Fibroblast of lung (primary cell): ENCODE measurements at regions not wholly inside any gene's neighbourhood (a gene's known extent, or its start where the extent isn't known, plus 50 kb on each side); places are given as distances from the start of the nearest gene placed in this dataset.

Experiments used
- EZH2 ChIP-seq: IDR thresholded peaks from 2 replicates; pipeline ENCODE4 v1.5.1; 2012; ENCODE audit warnings: low read length, control low read depth, mild to moderate bottlenecking; ENCODE audit errors: missing control alignments
- TF ChIP-seq, protein P1 (sequence below), 2 donors: IDR thresholded peaks in 1 of 2; conservative IDR thresholded peaks in 1 of 2; 1 replicate in 1 of 2; 2 replicates in 1 of 2; pipeline ENCODE4 v1.5.1; 2011 to 2012; ENCODE audit warnings: low read length in 2 of 2, control low read depth in 1 of 2, inconsistent platforms in 1 of 2, low read depth in 1 of 2, mild to moderate bottlenecking in 1 of 2

- TF ChIP-seq, protein P1, sequence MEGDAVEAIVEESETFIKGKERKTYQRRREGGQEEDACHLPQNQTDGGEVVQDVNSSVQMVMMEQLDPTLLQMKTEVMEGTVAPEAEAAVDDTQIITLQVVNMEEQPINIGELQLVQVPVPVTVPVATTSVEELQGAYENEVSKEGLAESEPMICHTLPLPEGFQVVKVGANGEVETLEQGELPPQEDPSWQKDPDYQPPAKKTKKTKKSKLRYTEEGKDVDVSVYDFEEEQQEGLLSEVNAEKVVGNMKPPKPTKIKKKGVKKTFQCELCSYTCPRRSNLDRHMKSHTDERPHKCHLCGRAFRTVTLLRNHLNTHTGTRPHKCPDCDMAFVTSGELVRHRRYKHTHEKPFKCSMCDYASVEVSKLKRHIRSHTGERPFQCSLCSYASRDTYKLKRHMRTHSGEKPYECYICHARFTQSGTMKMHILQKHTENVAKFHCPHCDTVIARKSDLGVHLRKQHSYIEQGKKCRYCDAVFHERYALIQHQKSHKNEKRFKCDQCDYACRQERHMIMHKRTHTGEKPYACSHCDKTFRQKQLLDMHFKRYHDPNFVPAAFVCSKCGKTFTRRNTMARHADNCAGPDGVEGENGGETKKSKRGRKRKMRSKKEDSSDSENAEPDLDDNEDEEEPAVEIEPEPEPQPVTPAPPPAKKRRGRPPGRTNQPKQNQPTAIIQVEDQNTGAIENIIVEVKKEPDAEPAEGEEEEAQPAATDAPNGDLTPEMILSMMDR (conservative IDR thresholded peaks at IDR 0.05 in 1 of 2, IDR thresholded peaks at IDR 0.05 in 1 of 2; ENCODE audit: low read depth in 1 of 2, low read length in 2 of 2): no peak
- no peak for TF ChIP-seq EZH2
These were observed 167.0 kb downstream of the INSIG2 start for GRCh38 chr2:118255301-118255700.
